HG03354 (cell line): ENCODE measurements at regions not wholly inside any gene's neighbourhood (a gene's known extent, or its start where the extent isn't known, plus 50 kb on each side); places are given as distances from the start of the nearest gene placed in this dataset.

ENCODE experiments used
- ATAC-seq: cut with Tn5 transposase; IDR thresholded peaks from one replicate; pipeline ENCODE4 v1.9.1; 2021; ENCODE audit warnings: mild to moderate bottlenecking; ENCODE audit not compliant: unreplicated experiment, poor library complexity, severe bottlenecking

DNA sequence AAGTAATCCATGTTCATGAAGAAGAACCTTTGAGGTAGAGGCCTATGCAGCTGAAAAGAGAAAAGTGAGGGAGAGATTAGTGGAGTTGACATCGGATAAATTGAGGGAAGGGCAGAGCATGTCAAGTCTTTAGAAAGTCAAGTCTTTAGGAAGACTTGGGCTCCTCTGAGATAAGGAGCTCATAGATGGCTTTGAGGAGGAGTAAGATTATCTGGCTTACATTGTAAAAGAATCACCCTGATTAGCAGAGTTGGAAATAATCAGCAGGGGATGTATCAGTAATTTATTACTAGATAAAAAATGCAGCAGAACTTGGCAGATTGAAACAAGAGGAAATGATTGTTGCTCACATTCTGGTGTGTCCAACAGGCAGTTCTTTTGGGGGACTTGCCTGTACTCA lies 727.2 kb upstream of the WWC1 start:
- no peak for ATAC-seq

DNA sequence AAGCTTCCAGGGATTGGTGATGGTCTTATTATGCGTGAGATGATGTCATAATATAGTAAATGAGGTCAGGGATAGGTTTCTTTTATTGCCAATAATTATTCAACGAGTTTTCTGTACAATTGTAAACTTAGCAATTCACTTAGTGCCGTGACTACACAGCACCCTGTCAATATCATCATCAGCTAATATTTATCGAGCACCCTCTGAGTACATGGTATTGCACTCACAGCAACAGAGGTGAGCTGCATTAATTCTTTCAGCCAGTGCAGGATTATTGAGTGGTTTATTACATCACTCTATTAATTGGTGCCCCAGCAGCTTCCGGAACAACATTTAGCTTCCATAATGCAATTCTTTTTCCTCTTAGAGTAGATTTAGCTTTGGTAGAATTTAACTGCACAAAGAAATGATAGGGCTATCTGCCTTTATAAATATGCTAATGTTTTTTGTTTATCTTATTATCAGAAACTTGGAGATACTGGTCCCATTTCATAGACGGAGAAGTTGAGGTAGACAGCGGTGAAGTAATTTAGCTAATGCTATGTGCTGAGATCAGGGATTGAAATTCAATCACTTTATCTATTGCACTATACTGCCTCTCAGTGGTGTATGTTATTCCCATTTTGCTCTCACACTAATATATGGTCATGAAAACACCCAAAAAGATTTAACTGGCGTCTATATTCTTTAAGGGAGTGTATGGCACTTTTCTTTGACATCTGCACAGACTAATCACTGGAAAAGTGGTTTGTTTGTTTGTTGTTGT lies 726.1 kb upstream of the WWC1 start:
- no peak for ATAC-seq

DNA sequence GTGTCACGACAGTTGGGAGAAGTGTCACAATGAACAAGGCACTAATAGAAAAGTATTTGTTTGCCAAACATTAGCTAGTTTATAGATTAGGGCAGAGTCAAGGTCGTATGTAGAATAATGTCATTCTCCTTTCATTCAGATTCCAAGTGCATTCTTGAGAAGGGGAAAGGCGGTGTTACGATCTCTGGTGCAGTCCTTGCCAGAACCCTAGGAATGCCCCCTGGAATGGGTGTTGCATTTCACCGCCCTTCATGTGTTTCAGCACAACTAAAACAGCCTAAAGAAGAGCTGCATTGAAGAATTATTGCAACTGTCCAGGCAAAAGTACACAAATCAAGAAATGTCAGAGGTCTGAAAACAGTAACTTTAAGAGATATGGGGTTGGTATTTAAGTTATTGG lies 721.0 kb upstream of the WWC1 start:
- no peak for ATAC-seq

DNA sequence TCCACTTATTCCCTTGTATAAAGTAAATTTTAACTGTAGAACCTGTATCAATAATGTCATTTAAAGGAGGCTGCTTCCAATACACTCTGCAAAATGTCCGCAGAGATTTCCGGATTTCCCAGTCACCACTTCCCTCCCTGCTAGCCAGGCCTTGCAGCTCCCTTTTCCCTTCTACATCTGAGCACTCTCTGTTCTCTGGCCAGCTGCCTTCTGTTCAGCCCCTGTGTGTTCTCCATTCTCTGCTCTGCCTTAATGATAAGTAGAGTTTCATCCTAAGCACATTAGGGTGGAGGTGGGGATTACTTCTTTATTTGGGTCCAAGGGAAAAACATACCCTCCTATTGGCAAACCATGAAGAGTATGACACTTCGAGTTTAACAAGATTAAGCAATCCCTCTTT lies 719.6 kb upstream of the WWC1 start:
- ATAC-seq: no peak

DNA sequence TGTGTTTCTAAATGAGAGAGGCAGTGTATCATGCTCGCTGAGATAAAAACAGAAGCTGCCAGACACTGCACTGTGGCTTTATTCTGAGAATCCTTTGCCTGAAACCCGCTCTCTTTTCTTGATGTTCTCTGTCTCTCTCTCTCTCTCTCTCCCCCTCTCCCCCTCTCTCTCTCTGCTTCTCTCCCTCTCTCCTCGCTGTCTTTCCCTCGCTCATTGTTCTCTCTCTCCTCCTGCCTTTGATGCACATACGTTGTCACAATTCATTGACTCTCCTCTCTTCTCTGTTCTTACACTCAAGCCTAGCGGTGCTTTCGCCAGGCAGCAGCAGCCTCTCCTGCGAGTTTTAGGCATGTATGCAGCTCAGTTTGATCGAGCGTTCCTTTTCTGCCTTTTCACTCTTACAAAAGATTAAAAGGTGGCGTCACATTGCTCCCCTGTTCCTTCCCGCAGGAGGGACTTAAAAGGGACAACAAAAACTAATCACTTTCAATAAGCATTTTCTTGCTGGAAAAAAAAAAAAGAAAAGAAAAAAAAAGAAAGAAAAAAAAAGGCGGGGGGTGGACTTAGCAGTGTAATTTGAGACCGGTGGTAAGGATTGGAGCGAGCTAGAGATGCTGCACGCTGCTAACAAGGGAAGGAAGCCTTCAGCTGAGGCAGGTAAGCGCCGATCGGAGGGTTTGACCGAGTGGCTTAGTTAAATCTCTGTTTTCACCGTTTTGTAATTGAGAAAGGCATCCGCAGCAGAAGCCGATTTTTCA lies 717.9 kb upstream of the WWC1 start:
- ATAC-seq: no peak

DNA sequence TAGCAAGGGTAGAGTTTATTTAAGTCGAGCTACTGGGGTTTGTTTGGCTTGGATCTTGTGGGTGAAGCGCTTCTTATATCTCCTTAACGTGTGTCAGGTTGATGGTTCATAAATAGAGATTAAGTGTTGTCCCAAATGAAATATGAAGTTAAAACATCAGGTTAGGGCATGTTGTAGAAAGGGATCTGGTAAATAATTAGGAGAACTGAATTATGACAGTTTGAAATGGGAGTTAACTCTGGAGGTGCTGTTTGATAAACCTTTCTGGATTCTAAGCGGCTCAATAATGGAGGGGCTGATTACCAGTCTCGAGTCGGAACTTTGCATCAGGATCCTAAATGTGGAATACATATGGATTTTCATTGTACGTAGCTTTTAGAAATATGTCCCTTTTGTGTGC lies 717.0 kb upstream of the WWC1 start:
- ATAC-seq: no peak

DNA sequence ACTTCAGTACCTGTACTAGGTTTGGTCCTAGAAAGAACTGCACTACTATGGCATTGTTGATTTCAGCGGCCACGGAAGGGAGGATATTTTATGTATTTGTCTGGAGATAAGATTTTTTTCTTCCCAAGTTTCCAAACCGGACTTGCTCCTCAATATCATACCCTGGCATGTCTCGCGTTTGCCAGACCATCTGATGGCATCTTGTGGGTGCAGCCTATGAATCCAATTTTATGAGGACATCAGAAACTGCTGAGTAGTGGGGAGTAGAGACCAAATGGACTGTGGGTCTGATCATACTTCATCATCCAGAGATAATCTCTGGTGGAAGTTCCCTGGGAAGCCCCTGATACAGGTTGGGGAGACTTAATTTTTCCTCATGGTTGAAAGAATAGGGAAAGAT lies 716.1 kb upstream of the WWC1 start:
- ATAC-seq: no peak

DNA sequence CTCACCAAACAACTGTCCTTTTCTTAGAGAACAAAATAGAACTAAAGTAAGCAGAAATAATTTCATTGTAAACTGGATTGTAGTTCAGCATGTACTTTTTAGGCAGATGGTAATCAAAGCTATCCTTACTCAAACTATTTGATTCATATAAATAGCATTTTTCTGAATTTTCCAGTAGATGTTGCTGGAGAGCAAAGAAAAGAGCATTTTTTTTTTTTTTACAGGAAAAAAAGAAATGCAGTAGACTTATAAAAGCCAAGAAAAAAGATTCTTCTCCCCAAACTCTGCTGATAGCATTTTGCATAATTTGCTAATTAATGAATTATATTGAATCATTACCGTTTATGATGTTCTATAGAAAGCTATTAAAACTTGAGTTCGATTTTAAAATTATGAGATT lies 715.3 kb upstream of the WWC1 start:
- ATAC-seq: no peak

DNA sequence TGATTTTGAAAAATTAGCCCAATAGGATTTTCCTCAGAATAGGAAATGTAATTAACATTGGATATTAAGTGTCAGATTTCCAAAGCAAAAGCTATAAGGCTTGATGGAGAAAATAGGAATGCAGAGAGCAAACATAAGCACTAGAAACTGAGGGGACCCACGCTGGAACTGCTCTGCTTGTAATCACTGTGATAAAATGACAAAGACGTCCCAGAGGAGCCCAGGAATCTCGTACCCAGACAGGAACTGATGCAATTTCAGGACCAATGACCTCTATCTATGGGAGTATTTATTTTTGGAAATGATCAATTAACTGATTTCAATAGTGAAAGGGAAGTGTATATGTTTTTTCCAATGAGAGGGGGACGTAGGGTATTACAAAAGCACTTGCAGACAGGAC lies 714.5 kb upstream of the WWC1 start:
- no peak for ATAC-seq

DNA sequence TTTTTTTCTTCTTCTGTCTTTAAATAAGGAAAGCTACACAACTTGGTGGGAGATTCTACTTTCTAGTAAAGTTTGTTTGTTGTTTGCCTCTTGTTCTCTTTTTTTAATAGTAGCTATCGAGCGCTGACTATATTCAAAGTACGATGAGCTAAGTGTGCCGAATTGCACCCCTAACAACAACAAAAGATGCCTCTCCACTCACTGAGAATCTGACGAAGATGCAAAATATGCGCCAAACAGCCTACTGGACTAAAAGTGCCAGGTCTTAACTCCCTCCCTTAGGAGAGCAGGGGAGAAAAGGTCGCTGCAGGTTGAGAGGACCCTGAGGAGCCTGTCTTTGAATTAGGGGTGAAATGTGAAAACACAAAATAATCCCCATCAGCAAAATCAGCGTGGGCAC lies 713.8 kb upstream of the WWC1 start:
- ATAC-seq: no peak

DNA sequence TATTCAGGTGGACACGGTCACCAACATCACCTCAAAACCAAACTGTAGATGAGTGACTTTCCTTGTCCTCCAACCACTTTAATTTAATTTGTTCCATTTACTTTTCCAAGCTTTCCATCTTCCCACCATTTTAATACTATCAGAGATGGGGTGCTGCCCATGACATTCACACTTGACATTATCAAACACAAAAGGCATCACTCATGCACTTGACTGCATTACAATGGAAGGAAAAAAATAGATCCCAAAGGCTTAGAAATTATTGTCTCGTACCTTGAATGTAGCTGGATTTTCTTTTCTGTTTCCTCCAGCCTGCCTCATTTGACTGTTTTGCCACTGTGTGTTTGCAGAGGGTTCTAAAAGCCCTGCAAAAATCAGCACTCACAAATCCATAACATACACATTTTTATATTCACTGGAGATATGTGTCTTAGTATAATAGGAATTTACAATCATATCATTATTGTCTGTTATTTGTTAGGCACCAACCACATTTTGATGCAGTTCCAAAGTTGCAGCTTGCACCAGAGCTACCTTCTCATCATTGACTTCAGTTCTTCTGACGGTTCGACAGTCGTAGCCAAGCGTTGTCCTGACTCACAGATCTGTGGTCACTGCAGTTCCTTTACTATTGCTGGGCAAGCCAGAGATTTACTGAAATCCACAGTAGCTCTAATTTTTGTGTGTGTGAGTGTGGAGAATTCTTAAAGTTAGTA lies 712.3 kb upstream of the WWC1 start:
- ATAC-seq: no peak

DNA sequence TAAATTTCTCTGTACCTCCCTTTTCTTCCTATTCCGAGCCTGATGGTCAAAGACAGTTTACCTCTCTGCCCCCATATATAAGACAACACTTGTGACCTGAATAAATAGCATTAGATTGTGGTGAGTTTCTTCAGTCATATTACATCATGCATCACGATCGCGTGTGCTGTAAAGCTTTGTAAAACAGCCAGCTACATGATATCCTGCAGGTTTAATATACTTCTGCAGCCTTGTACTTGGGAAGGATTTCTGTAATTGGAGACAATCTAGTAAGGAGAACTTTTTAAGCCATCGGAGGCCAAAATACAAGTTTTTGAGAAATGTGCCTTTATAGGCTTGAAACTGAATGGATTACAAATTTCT lies 711.8 kb upstream of the WWC1 start:
- no peak for ATAC-seq

DNA sequence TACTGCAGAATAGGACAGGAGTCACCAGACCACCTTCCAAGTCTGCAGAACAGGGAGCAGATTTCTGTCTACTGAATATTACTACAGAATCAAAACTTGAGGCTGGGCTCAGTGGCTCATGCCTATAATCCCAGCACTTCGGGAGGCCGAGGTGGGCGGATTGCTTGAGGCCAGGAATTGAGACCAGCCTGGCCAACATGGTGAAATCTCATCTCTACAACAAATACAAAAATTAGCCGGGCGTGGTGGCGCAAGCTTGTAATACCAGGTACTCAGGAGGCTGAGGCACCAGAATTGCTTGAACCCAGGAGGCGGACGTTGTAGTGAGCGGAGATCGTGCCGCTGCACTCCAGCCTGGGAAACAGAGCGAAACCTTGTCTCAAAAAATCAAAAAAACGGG lies 710.8 kb upstream of the WWC1 start:
- ATAC-seq: no peak

DNA sequence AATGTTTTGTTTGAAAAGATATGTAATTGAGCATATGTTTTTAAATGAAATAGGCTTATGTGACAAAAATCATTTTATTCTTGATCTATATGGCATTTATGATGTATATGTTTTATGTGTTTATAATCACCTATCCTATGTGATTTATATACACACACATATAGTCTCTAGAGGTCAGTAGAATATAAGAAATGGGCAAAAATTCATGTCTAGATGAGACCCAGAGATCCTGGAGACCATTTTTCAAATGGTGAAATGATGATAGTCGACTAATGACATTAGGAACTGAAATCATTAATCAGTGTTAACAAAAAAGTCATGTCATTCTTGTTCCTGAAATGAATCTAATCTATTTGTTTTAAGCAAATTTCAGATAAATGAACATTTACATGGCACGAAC lies 709.2 kb upstream of the WWC1 start:
- no peak for ATAC-seq

DNA sequence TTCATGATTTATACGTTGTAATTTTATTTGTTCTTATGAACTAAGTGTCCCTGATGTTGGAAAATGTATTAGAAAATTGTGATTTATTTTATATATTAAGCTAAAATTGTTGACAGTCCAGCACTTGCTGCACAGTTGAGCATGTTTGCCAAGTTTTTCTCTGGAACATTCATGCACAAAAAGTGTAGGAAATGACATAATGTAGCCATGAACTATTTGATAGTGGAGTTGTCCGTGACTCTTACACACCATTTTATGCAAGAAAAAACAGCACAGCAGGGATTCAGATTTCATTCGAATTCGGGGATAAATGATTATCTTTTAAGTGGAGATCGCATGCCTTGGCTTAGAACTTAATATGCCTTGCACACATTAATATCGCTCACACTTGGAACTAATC lies 708.6 kb upstream of the WWC1 start:
- ATAC-seq: no peak

DNA sequence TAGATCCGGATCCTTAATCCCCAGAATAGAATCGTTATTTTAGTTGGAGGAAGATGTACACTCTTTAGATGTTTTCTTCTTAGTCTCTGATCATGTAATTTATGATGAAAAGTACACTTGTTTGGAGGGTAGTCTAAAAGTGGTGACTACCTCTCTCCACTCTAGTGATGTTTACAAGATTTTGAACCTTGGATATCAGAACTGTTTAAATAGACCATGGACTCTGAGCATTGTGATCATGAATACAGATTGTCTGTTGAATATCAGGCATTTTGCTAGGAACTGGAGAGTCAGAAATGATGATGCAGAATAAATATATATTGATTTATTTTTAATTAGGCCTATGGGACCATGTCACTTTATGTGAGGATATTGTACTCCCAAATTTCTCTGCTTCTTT lies 706.3 kb upstream of the WWC1 start:
- ATAC-seq: no peak

DNA sequence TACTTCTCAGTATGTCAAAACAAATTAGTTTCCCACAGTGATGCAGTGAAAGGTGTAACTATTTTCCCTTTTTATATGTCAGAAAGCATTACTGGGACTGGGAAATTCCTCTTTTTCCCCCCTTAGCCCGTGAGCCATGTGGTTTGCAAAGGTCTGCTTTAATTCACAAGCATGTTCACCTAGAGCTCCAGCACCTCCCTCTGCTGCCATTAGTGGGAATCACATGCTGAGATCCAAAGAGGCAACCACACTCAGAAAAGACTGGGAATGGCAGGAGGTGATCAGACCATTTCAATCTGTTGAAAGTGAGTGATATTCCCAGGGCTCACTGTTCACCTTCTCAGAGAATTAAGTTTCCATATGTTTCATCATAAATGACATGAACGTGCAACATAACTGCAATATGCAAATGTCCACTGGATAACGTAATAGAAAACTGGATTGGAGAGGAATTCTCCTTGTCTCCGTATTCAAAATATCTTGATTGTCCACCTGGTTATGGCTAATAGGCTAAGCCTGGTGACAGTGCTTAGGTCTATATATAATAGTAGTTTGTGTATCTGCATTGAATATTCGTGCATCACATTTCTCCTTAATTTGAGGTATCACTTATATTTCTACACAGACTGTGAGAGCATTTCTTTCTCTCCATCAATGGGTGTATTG lies 703.5 kb upstream of the WWC1 start:
- ATAC-seq: no peak

DNA sequence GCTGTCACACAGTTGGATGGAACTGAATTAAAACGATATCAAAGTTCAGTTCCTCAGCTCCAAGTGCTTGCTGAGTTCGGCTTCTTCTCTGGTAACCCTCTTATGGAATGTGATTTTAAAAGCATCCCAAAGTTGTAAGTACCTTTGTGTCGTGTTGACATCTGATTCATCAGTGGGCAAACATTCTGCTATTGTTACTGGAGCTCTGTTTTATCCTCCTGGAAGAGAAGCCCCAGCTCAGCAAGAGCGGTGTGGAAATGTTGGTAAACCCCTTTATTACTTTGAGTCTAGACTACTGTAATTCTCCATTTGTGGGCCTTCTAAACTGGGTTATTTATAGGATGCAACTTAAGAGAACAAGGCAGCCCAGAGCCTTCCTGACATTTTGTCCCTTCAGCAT lies 699.3 kb upstream of the WWC1 start:
- ATAC-seq: no peak

DNA sequence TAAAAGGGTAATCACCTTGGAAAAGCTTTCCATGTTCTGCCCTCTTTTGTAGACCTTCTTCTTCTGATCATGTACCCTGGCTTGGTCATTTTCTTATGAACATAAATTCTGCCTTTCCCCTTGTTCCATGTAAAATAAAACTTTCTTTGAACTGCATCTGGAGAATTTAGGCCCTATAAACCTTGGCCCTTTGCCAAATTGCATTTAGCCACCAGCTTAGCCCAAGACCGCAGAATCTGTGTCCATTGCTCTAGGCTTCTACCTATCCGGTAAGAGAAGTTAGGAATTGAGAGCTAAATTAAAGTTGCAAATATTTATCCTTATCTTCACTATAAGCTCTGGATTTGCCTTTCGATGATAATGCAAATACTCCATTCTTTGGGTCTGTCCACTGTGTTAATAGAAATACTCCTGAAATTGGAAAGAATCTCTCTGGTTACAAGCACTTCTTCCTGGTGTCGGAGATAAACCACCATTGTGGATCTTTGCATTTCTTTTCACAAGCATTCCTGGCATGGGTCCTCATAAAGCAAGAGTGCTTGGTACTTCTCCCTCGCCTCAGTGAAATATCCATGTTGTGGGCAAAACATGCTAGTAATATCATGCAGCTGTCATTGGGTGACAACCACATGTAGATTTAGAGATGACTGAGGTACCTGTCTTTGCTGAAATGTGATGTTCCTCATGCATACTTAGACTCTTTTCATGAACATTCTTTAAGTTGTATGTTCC lies 698.0 kb upstream of the WWC1 start:
- ATAC-seq: no peak

DNA sequence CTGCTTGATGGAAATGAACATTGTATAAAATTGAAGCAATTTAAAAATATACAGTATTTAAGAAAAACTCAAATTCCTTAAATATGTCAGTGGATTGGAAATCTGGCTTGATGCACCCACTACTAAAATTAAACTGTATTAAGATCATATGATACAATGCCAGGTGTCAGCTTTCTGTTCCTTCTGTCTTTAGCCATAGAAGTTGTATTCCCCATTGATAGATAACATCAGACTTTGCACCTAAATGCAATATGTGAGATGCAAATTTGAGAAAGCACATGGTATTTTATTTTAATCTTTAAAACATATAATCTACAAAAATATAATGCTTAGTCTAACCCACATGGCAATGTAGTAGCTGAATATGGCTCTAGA lies 697.4 kb upstream of the WWC1 start:
- no peak for ATAC-seq
